ENCODE measurements at regions not wholly inside any gene's neighbourhood (a gene's known extent, or its start where the extent isn't known, plus 50 kb on each side); places are given as distances from the start of the nearest gene placed in this dataset.
"Not testable (repeated sequence)": the region's sequence is repeated elsewhere in the genome, so short reads cannot be mapped to it uniquely, and the experiment has no call there.

- no peak for ATAC-seq
Measured at GRCh38 chr9:34793428-34793827, 83.5 kb upstream of the CCL21 start.

- no peak for ATAC-seq
Measured at GRCh38 chr9:34783951-34784487, 74.1 kb upstream of the CCL21 start.

GRCh38 chr9:34782372-34782771 is 72.4 kb upstream of the CCL21 start:
- no peak for ATAC-seq

- ATAC-seq, result no peak
Measured at GRCh38 chr9:34777666-34778065, 67.7 kb upstream of the CCL21 start.

GRCh38 chr9:34773955-34774354 is 64.0 kb upstream of the CCL21 start:
- ATAC-seq, result no peak

GRCh38 chr9:34773306-34773910 is 63.5 kb upstream of the CCL21 start:
- ATAC-seq, result no peak

GRCh38 chr9:34771007-34771406 is 61.1 kb upstream of the CCL21 start:
- peak; percentile 92 for ATAC-seq

- ATAC-seq, result not testable (repeated sequence)
Measured at GRCh38 chr9:34767087-34767486, 57.2 kb upstream of the CCL21 start.

GRCh38 chr9:34760196-34761040 is 50.5 kb upstream of the CCL21 start:
- ATAC-seq, result peak; percentile 87
